ENCODE measurements at regions not wholly inside any gene's neighbourhood (a gene's known extent, or its start where the extent isn't known, plus 50 kb on each side); places are given as distances from the start of the nearest gene placed in this dataset.

DNA sequence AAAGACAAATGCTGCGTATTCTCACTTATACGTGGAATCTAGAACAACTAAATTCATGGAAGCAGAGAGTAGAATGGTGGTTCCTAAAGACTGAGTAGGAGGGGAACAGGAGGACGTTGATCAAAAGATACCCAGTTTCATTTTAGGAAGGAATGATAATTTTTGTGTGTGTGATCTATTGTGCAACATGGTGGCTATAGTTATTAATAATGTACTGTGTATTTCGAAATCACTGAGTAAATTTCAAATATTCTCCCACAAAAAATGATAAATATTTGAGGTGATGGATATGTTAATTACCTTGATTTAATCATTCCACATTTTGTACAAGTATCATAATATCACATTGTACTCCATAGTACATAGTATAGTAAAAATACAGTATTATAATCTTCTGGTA is 187.5 kb downstream of the MOXD1 start:
- H3K4me3 ChIP-seq (ENCODE audit: low read depth, low read length), result no peak overlapping the region
- TF ChIP-seq, protein P1, sequence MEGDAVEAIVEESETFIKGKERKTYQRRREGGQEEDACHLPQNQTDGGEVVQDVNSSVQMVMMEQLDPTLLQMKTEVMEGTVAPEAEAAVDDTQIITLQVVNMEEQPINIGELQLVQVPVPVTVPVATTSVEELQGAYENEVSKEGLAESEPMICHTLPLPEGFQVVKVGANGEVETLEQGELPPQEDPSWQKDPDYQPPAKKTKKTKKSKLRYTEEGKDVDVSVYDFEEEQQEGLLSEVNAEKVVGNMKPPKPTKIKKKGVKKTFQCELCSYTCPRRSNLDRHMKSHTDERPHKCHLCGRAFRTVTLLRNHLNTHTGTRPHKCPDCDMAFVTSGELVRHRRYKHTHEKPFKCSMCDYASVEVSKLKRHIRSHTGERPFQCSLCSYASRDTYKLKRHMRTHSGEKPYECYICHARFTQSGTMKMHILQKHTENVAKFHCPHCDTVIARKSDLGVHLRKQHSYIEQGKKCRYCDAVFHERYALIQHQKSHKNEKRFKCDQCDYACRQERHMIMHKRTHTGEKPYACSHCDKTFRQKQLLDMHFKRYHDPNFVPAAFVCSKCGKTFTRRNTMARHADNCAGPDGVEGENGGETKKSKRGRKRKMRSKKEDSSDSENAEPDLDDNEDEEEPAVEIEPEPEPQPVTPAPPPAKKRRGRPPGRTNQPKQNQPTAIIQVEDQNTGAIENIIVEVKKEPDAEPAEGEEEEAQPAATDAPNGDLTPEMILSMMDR (IDR thresholded peaks at IDR 0.05; ENCODE audit: low read depth, low read length), result no peak

DNA sequence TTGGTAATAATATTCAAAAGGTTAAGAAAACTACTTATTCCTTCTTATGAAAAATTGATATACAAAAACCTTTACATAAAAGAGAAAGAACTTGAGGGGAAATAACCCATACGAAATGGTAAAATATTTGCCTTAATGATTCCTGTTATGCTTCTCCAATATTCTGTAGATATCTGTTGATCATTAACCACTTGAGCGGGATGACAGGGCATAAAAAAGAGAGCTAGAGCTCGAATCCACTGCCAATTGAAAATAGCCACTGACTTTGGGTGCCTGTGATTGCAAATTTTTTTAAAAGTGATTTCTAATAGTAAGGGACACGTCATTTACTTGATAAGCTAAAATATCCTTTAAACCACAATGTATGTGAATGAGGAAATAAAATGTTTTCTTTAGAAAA is 188.1 kb downstream of the MOXD1 start:
- no peak overlapping the region for H3K4me3 ChIP-seq (ENCODE audit: low read depth, low read length)
- TF ChIP-seq, protein P1 (IDR thresholded peaks at IDR 0.05; ENCODE audit: low read depth, low read length), result no peak

DNA sequence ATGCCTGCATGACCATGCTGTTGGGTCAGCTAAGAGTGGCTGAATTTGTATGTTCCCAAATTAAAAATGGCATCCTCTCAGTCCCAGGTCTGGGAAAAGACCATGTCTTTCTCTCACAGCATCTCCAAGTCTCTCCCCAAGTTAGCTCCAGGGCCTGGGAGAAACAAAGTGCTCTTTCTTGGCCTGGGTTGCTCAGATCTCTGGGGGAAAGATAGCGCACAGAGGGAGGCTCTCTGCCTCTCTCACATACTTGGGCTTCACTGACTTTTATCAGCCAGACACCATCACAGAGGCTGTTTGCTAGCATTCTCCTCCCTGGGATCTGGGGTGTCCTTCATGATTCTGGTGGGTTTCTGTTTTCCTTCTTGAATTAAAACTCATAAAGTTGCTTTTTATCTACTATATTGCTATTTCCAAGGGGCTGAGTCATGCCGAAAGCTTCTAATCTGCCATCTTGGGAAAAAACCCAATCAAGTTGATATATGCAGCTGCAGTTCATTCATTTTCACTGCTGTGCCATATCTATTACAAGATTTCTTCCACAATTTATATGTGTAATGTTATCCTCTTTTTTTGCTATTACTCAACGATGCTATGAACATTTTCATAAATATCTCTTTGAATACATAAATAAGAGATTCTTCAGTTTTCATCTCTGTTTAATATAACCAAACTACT is 190.2 kb downstream of the MOXD1 start:
- no peak overlapping the region for H3K4me3 ChIP-seq (ENCODE audit: low read depth, low read length)
- TF ChIP-seq, protein P1 (IDR thresholded peaks at IDR 0.05; ENCODE audit: low read depth, low read length), result no peak

DNA sequence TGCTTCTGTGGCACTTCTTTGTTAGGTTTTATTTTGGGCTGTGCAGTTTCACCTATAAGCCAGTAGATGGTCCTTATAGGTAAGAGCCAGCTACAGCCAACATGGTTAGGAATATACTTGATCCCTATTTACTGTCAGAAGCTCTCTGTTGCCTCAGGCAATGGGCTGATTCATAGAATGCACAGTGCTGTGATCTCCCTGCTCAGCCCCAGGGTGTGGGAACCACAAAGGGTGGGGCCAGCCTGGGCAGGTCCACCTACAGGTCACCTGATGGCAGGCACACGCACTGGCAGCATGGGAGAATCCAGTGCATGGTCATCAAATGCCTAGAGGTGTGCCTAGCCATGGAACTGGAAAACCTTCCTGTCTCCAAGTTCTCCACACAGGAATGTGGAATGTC is 191.9 kb downstream of the MOXD1 start:
- TF ChIP-seq, protein P1 (IDR thresholded peaks at IDR 0.05; ENCODE audit: low read depth, low read length), result no peak
- H3K4me3 ChIP-seq (ENCODE audit: low read depth, low read length), result no peak overlapping the region

DNA sequence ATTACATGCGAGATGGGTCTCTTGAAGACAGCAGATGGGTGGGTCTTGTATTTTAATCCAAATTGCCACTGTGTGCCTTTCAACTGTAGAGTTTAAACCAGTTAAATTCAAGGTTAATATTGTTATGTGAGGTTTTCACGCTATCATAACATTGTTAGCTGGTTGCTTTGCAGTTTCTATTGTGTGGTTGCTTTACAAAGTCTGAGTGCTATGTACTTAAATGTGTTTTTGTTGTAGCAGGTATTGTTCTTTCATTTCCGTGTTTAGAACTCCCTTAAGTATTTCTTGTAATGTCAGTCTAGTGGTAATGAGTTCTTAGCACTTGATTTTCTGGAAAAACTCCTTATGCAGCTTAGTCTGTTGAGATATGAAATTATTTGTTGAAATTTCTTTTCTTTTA is 193.3 kb downstream of the MOXD1 start:
- TF ChIP-seq, protein P1 (IDR thresholded peaks at IDR 0.05; ENCODE audit: low read depth, low read length), result no peak

DNA sequence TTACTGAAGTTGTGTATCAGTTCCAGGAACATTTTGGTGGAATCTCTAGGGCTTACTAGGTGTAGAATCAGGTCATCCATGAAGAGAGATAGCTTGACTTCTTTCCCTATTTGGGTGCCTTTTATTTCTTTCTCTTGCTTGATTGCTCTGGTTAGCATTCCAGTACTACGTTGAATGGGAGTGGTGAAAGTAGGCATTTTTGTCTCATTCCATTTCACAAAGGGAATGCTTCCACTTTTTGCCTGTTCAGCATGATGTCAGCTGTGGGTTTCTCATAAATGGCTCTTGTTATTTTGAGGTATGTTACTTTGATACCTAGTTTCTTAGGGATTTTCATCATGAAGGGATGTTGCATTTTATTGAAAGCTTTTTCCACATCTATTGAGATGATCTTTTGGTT is 195.3 kb downstream of the MOXD1 start:
- TF ChIP-seq, protein P1 (IDR thresholded peaks at IDR 0.05; ENCODE audit: low read depth, low read length), result no peak
- H3K4me3 ChIP-seq (ENCODE audit: low read depth, low read length), result no peak overlapping the region

More for the DNA sequence above, 193.3 kb downstream of the MOXD1 start:
- no peak overlapping the region for H3K4me3 ChIP-seq (ENCODE audit: low read depth, low read length)

DNA sequence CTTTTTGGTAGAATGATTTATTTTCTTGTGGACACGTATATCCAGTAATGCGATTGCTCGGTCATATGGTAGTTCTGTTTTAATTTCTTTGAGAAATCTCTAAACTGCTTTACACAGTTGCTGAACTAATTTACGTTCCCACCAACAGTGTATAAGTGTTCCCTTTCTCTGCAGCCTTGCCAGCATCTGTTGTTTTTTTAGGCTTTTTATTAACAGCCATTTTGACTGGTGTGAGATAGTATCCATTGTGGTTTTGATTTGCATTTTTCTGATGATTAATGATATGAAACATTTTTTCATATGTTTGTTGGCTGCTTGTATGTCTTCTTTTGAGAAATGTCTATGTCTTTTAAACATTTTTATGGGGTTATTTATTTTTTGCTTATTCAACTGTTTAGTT is 196.7 kb downstream of the MOXD1 start:
- TF ChIP-seq, protein P1 (IDR thresholded peaks at IDR 0.05; ENCODE audit: low read depth, low read length), result no peak
- H3K4me3 ChIP-seq (ENCODE audit: low read depth, low read length), result no peak overlapping the region

All from WI38 (cell line).